Endothelial cell of umbilical vein (primary cell): ENCODE measurements at regions not wholly inside any gene's neighbourhood (a gene's known extent, or its start where the extent isn't known, plus 50 kb on each side); places are given as distances from the start of the nearest gene placed in this dataset.

Experiments used
- BruUV-seq: library from RNA; stranded (reverse); fragments of 400-500 nt; replicated peaks from 2 replicates; lab custom pipeline; 2021; lab: Mats Ljungman, UMichigan
- CTCF ChIA-PET: fragments of 300-600, 350-600 bp; sonication (Branson Sonifier 250); formaldehyde crosslinking; loops from one replicate; lab custom pipeline; 2021; ENCODE audit warnings: antibody characterized with exemption, inconsistent platforms; lab: Charles Lee
- POLR2A ChIA-PET: fragments of 300-600, 350-600 bp; sonication (Branson Sonifier 250); formaldehyde crosslinking; loops from one replicate; lab custom pipeline; 2021; ENCODE audit warnings: antibody characterized with exemption, inconsistent platforms; lab: Charles Lee
- DNase-seq: peaks from one replicate; pipeline ENCODE4 v3.0.0-alpha.2; 2011; ENCODE audit warnings: low read depth, low spot score
- FAIRE-seq: peaks from 2 replicates; lab custom pipeline; 2011; peaks lifted over from hg19 to GRCh38; lab: Jason Lieb, UNC
- H2AFZ ChIP-seq: 2 replicates; pipeline ENCODE4 v1.6.0; 2012; ENCODE audit warnings: low read depth, low read length, control low read depth, inconsistent platforms
- H3K27ac ChIP-seq: 2 replicates; pipeline ENCODE4 v1.5.1; 2011; ENCODE audit warnings: low read depth, mild to moderate bottlenecking, control low read depth, low read length, moderate library complexity; ENCODE audit not compliant: insufficient read depth
- H3K27me3 ChIP-seq, 2 experiments: 2 replicates each; pipeline versions ENCODE4 v1.6.0 to v1.6.1; 2011; ENCODE audit warnings: low read length in 2 of 2, mixed read lengths in 1 of 2; ENCODE audit not compliant: control insufficient read depth in 2 of 2, insufficient read depth in 2 of 2
- H3K36me3 ChIP-seq, 2 experiments: 2 replicates in 1 of 2; 3 replicates in 1 of 2; pipeline ENCODE4 v1.5.1; 2011; ENCODE audit warnings: low read length in 2 of 2, mild to moderate bottlenecking in 1 of 2, moderate library complexity in 1 of 2; ENCODE audit not compliant: control insufficient read depth in 2 of 2, insufficient read depth in 2 of 2; ENCODE audit errors: extremely low read depth in 1 of 2
- H3K4me1 ChIP-seq: 3 replicates; pipeline ENCODE4 v1.5.1; 2011; ENCODE audit warnings: mild to moderate bottlenecking, low read length; ENCODE audit not compliant: control insufficient read depth, insufficient read depth; ENCODE audit errors: extremely low read depth
- H3K4me2 ChIP-seq: 2 replicates; pipeline ENCODE4 v1.6.1; 2011; ENCODE audit warnings: low read length, control low read depth, mixed read lengths; ENCODE audit not compliant: insufficient read depth
- H3K4me3 ChIP-seq, 3 experiments: fragments of 200-600 bp in 1 of 3; sonication (generic), shearing (Covaris generic) in 1 of 3; replicated peaks in 1 of 3; 2 replicates each; pipeline ENCODE4 v1.5.1; 2011 to 2016; ENCODE audit warnings: control low read depth in 3 of 3, low read length in 3 of 3, mild to moderate bottlenecking in 2 of 3, inconsistent platforms in 1 of 3, low read depth in 1 of 3, moderate library complexity in 1 of 3; ENCODE audit not compliant: insufficient read depth in 1 of 3
- H3K79me2 ChIP-seq: 2 replicates; pipeline ENCODE4 v1.6.0; 2012; ENCODE audit warnings: low read length, inconsistent platforms; ENCODE audit not compliant: control insufficient read depth, insufficient read depth
- H3K9ac ChIP-seq: replicated peaks from 2 replicates; pipeline ENCODE3; 2011; ENCODE audit warnings: low read length, control low read depth; ENCODE audit not compliant: insufficient read depth; ENCODE audit errors: extremely low read depth
- H3K9me1 ChIP-seq: replicated peaks from 3 replicates; pipeline ENCODE4 v1.6.0; 2011; ENCODE audit warnings: mild to moderate bottlenecking, low read length; ENCODE audit not compliant: control insufficient read depth, insufficient read depth; ENCODE audit errors: extremely low read depth
- H3K9me3 ChIP-seq: replicated peaks from 2 replicates; pipeline ENCODE4 v1.5.1; 2012; ENCODE audit warnings: low read length, inconsistent platforms; ENCODE audit not compliant: control insufficient read depth, insufficient read depth
- H4K20me1 ChIP-seq: replicated peaks from 2 replicates; pipeline ENCODE3; 2011; ENCODE audit warnings: mild to moderate bottlenecking, low read length; ENCODE audit not compliant: control insufficient read depth, insufficient read depth; ENCODE audit errors: extremely low read depth
- CTCF ChIP-seq, 2 donors: IDR thresholded peaks; 1 replicate in 1 of 2; 2 replicates in 1 of 2; pipeline ENCODE4 v1.5.1; 2011; ENCODE audit warnings: low read length in 2 of 2, mild to moderate bottlenecking in 2 of 2, moderate library complexity in 2 of 2, control low read depth in 1 of 2, inconsistent platforms in 1 of 2, low read depth in 1 of 2; ENCODE audit not compliant: insufficient read depth in 1 of 2; ENCODE audit errors: extremely low read depth in 1 of 2
- EZH2 ChIP-seq: IDR thresholded peaks from 2 replicates; pipeline ENCODE4 v1.6.1; 2012; ENCODE audit warnings: borderline replicate concordance, low read depth, mild to moderate bottlenecking, moderate library complexity, low read length, inconsistent platforms; ENCODE audit not compliant: severe bottlenecking
- FOS ChIP-seq: IDR thresholded peaks from 2 replicates; pipeline ENCODE4 v1.6.1; 2011; ENCODE audit warnings: mild to moderate bottlenecking, low read length, moderate library complexity, borderline replicate concordance; ENCODE audit not compliant: insufficient read depth
- GATA2 ChIP-seq: IDR thresholded peaks from 2 replicates; pipeline ENCODE4 v1.7.0; 2011; ENCODE audit warnings: low read depth, mild to moderate bottlenecking, moderate library complexity, mixed read lengths, low read length; ENCODE audit not compliant: insufficient read length, insufficient read depth
- JUN ChIP-seq: IDR thresholded peaks from 2 replicates; pipeline ENCODE4 v1.6.1; 2011; ENCODE audit warnings: borderline replicate concordance, low read depth; ENCODE audit not compliant: insufficient read length, insufficient read depth
- MAX ChIP-seq: IDR thresholded peaks from 2 replicates; pipeline ENCODE4 v1.6.1; 2011; ENCODE audit not compliant: insufficient read depth, insufficient read length
- MYC ChIP-seq: IDR thresholded peaks from one replicate; pipeline ENCODE4 v1.6.1; 2011; ENCODE audit warnings: mild to moderate bottlenecking, low read depth, low read length
- POLR2A ChIP-seq: IDR thresholded peaks from 2 replicates; pipeline ENCODE4 v1.6.1; 2012; ENCODE audit warnings: low read depth, mild to moderate bottlenecking, control low read depth, low read length
- POLR2AphosphoS5 ChIP-seq: IDR thresholded peaks from 2 replicates; pipeline ENCODE4 v1.6.1; 2012; ENCODE audit warnings: low read depth, mild to moderate bottlenecking, control low read depth, low read length, moderate library complexity; ENCODE audit not compliant: insufficient read depth
- dilution Hi-C: fragments of 300-500 bp; cut with MboI; formaldehyde crosslinking; loops from one replicate; pipeline ENCODE4 v1.15.0; 2019; ENCODE audit warnings: low sequenced_read_pairs; ENCODE audit not compliant: extremely low pct_ligation_motif_present
- intact Hi-C: fragments of 100-400 bp; cut with micrococcal nuclease; formaldehyde crosslinking; loops from one replicate; pipeline ENCODE4 v1.10.0; 2022

GRCh38 chr6:47375426-47375825 is 65.7 kb upstream of the TNFRSF21 start:
- Histone ChIP-seq H3K27me3 (no peaks in the 10 kb centered on the region), H2AFZ (no peak overlapping the region), H4K20me1 (no peaks in the 10 kb centered on the region), H3K9me1 (no peaks in the 10 kb centered on the region), H3K79me2 (no peaks in the 10 kb centered on the region), H3K4me1 (no peaks in the 10 kb centered on the region), H3K4me3 (no peak overlapping the region), H3K9ac (no peak overlapping the region), H3K36me3 (no peaks in the 10 kb centered on the region), H3K9me3 (no peaks in the 10 kb centered on the region), H3K4me2 (no peak overlapping the region), H3K27ac (no peak overlapping the region)
- CTCF ChIA-PET: no interaction called here
- DNase-seq (no peak), FAIRE-seq (no peak)
- TF ChIP-seq EZH2 (no peak), GATA2 (no peak), POLR2AphosphoS5 (no peak), POLR2A (no peak), CTCF (IDR thresholded peaks at IDR 0.05; ENCODE audit: extremely low read depth in 1 of 2, insufficient read depth in 1 of 2, low read depth in 1 of 2, low read length in 2 of 2) (no peak), MYC (no peak), FOS (no peak), MAX (no peak), JUN (no peak)
- dilution Hi-C loops (no loop called here), intact Hi-C loops (no loop called here)
- BruUV-seq: no TSS peak
- POLR2A ChIA-PET: no interaction called here
